KOPT-K1 (cell line): ENCODE measurements at regions not wholly inside any gene's neighbourhood (a gene's known extent, or its start where the extent isn't known, plus 50 kb on each side); places are given as distances from the start of the nearest gene placed in this dataset.

Experiments used
- H3K27ac ChIP-seq: fragments of 200-600 bp; sonication (generic); 2 replicates; pipeline ENCODE4 v1.5.1; 2016; ENCODE audit warnings: antibody characterized with exemption, mild to moderate bottlenecking, low read depth, low read length; ENCODE audit not compliant: poor library complexity, severe bottlenecking
- H3K36me3 ChIP-seq: fragments of 200-600 bp; sonication (generic); 2 replicates; pipeline ENCODE4 v1.5.1; 2017; ENCODE audit warnings: antibody characterized with exemption, mild to moderate bottlenecking, low read length, moderate library complexity; ENCODE audit not compliant: insufficient read depth
- H3K9me3 ChIP-seq: fragments of 200-600 bp; sonication (generic); 2 replicates; pipeline ENCODE4 v1.5.1; 2017; ENCODE audit warnings: antibody characterized with exemption, low read length, mild to moderate bottlenecking; ENCODE audit not compliant: insufficient read depth, poor library complexity, severe bottlenecking

DNA sequence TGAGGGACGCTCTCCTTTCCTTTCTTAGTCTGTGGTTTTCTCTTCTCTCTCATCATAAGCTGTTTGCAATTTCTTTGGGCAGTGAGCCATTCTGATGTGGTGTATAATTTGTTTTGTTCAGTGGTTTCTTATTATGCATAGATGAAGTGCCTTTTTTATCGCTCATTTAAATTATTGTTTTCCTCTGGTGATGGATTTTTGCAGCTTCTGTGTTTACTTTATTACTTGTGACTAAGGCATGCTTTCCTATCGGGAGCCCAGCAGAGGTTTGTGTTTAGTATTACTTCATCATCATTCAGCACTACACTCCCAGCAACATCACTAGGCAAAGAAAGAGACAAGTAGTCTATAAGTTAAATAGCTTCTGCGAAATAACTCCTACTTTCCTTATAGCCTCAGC lies 586.6 kb upstream of the NOVA1 start:
- H3K9me3 ChIP-seq = no peaks in the 10 kb centered on the region
- H3K36me3 ChIP-seq = no peaks in the 10 kb centered on the region
- H3K27ac ChIP-seq = no peak overlapping the region

DNA sequence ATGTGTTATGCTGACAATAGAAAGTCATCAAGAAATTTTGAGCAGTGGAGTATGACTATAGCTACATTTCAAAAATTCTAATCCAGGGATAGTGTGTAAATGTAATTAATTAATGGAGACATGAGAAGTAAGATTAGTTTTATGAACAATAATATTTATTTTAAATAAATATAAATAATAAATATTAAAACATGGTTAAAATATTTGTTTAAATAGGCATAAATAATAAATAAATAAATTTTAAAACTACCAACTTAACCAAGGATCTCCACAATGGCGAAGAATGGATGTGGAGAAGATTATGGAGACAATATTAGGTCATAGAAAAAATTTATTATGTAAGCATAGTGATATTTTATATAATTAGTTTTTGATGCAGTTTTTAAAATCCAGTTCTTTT lies 588.2 kb upstream of the NOVA1 start:
- H3K9me3 ChIP-seq = no peaks in the 10 kb centered on the region
- H3K27ac ChIP-seq = no peak overlapping the region

DNA sequence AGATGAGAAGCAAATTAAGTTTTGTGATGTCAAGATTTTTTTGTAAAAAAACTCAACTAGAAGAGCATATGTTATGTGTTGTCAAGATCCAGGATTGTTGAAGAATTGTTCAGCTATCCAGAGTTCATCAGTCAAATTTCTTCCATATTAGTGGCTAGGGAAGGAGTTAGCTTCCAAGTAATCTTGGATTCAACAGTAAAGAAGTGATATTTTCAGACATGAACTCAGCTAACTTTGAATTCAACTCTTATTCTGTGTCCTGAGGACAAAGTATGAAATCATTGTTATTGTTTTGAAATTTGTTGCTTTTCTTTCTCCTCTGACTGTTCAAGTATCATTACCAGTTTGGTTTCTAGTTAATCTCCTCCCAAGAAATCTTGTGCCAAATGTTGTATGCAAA lies 589.3 kb upstream of the NOVA1 start:
- Histone ChIP-seq H3K36me3 (no peaks in the 10 kb centered on the region), H3K9me3 (no peaks in the 10 kb centered on the region), H3K27ac (no peak overlapping the region)

More for the DNA sequence above, 588.2 kb upstream of the NOVA1 start:
- H3K36me3 ChIP-seq = no peaks in the 10 kb centered on the region

DNA sequence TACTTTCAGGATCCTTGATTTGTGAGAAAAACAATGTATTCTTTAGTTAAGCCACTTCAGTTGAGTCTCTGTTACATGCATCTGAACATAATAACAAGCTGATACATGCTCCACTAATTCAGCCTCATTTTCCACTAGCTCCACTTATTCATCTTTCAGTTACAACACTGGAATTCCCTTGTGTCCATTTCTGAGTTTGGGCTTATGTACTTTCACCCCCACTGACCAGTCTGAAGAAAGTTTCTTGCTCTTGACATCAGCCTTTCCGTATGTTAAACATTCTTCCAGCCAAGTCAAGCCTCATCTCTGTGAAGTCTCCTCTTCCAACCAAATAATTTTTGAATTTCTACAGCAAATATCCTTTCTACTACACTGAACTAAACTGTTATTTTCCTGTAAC lies 592.5 kb upstream of the NOVA1 start:
- H3K36me3 ChIP-seq = no peaks in the 10 kb centered on the region
- no peak overlapping the region for H3K27ac ChIP-seq
- no peaks in the 10 kb centered on the region for H3K9me3 ChIP-seq

DNA sequence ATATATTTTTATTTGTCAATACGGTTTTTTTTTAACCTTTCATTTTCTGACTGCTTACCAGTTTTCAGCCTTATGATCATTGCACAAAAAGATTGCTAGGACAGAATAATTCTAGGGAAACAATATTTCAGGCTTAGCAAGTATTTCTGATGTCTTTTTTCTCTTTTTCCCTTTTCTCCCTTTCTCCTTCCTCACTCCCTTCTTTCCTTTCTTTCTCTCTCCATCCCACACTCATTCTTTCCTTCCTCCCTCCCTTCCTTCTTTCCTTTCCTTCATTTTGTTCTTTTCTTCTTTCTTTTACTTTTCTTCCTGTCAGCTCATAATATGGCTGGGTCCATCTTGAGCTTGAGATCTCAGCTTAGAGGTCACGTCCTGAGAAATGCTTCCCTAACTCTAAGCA lies 601.4 kb upstream of the NOVA1 start:
- H3K9me3 ChIP-seq = no peaks in the 10 kb centered on the region
- H3K27ac ChIP-seq = no peak overlapping the region
- H3K36me3 ChIP-seq = no peaks in the 10 kb centered on the region

DNA sequence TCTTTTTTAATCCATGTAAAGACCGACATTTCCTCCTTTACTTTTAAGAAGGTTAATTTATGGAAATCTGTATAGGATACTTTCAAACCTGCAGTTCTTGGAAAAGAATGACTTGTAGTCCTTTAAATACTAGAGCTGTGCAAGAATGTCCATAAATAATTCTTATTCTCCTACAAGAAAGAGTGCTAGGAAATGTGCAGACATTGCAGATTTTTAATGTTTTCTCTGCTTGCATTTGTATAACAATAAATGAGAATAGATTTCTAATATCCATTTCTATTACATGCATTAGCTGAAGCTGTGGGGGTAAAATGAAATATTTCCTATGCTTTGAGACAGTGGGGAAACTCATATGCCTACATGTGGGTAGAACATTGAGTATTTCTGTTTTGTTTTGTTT lies 607.2 kb upstream of the NOVA1 start:
- H3K27ac ChIP-seq = no peak overlapping the region
- no peaks in the 10 kb centered on the region for H3K9me3 ChIP-seq
- H3K36me3 ChIP-seq = no peaks in the 10 kb centered on the region

DNA sequence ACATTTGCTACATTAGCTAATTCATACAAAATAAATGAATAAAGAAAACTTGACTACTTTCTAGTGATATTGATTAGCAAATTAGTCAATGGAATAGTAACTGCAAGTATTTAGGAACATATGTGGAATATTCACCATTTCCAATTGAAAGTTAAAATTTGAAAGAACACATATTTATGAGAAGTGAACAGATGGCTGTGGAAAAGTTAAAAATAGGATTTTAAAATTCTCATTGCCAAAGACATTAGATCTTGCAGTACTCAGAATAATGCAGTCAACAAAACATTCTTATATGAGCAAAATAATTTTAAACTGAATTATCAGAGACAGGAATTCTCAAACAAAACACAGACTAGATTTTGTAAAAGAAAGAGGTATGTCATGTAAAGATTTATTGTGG lies 613.9 kb upstream of the NOVA1 start:
- Histone ChIP-seq H3K27ac (no peak overlapping the region), H3K9me3 (no peaks in the 10 kb centered on the region)

DNA sequence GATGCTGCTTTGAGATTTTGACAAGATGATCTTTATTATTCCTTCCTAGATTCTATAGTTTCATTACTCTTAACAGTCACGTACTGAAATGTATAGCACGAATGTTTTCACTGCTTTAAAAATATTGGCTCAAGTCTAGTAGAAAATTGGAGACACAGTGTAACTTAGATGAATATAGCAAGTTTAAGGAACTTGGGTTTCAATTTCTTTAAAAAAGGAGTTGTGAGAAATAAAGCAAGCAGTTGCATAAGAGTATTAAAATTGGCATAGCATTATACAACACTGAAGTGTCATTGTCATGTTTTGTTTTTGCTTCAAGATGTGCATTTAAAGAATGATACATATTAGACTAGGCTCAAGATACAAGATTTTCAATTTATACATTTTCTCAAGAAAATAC lies 624.8 kb upstream of the NOVA1 start:
- no peaks in the 10 kb centered on the region for H3K36me3 ChIP-seq
- peaks cover 5% of the 10 kb centered on the region for H3K9me3 ChIP-seq

More for the DNA sequence above, 613.9 kb upstream of the NOVA1 start:
- H3K36me3 ChIP-seq = no peaks in the 10 kb centered on the region

DNA sequence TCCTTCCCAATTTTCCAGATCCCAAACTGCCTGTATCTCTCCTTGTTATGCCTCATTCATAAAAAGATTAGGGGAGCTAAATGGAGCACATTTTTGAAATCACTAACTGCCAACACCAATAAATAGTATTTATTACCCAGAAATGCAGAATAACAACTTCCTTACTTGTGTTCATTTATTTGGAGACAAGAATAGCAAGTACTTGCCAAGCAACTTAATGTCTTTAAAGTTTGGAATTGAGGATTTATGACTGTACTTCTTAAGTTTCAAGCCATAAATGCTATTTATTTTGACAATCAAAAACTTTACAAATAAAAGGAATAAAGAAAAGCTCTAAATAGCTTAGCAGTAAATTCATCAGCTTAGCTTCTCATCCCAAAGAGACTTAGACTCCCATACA lies 626.1 kb upstream of the NOVA1 start:
- peaks cover 5% of the 10 kb centered on the region for H3K9me3 ChIP-seq
- H3K27ac ChIP-seq = no peak overlapping the region
- H3K36me3 ChIP-seq = no peaks in the 10 kb centered on the region

More for the DNA sequence above, 624.8 kb upstream of the NOVA1 start:
- no peak overlapping the region for H3K27ac ChIP-seq

DNA sequence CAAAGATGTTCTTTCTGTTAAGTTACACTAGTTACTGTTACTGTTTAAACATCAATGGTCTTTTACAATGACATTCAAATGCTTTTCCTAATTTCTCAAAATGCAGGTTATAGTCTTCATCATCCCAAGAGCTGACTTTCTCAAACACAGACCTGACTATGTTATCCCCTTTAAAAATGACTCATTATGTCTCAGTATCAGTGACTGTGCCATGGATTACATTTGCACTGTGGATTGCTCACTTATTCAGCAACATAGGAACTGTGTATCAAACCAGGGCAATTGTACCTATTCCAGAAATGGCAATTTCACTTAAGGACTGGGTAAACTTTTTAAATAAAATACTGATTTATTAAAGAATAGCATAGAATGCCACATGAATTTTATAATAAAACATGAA lies 630.2 kb upstream of the NOVA1 start:
- Histone ChIP-seq H3K9me3 (no peaks in the 10 kb centered on the region), H3K27ac (no peak overlapping the region), H3K36me3 (no peaks in the 10 kb centered on the region)

DNA sequence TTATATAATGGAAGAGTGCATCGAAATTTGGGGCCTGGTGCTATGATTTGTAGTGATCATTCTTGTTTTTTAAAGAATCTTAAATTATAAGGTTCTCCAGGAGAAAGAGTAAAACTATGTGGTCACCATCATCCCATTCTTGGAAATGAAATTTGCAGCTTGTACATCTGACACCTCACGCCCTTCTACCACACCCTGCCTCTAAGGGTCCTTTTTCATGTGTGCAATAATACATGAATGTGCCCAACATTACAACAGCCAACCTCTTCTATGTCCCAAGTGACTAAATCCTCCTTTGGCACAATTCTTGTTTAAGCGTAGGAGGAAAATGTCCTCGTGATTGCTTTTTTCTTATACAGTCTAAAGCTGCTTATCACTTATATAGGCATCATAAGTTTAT lies 636.5 kb upstream of the NOVA1 start:
- no peak overlapping the region for H3K27ac ChIP-seq
- H3K36me3 ChIP-seq = no peaks in the 10 kb centered on the region
- H3K9me3 ChIP-seq = no peaks in the 10 kb centered on the region

DNA sequence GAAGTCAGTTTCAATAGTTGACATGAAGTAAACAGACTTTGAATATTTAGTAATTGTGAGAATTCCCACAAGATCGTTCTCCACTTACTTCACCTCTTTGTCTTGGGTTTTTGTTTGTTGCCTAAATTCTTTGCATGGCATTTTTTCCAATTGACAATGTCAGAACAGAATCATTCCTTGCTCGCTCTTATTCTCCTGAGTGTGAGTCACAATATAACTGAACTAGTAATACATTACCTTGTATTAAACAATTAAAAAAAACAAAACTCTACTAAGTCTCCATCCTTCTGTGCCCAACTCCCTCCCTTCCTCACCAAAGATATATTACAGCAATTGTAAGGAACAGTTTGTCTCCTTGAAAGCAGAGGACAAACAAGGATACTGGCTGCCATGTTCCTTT lies 638.8 kb upstream of the NOVA1 start:
- H3K9me3 ChIP-seq = no peaks in the 10 kb centered on the region
- H3K36me3 ChIP-seq = no peaks in the 10 kb centered on the region
- no peak overlapping the region for H3K27ac ChIP-seq

DNA sequence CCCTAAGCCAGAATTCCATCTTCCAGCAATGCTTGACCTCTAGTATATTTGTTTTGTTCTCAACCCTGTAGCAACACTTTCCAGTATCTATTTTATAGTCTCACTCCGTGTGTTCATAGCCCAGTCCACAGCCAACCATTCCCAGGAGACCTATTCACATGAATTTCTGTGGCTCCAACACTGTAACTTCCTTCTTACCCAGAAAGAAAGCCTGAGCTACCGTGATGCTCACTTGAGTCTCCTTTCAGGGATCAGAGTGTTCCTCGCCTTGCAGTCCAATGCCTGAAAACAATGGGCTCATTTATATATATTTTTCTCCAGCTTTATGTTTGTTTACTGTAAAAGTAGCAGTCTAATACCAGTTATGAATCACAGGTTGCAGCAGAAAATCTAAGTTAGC lies 645.0 kb upstream of the NOVA1 start:
- Histone ChIP-seq H3K9me3 (no peaks in the 10 kb centered on the region), H3K36me3 (no peaks in the 10 kb centered on the region), H3K27ac (no peak overlapping the region)

DNA sequence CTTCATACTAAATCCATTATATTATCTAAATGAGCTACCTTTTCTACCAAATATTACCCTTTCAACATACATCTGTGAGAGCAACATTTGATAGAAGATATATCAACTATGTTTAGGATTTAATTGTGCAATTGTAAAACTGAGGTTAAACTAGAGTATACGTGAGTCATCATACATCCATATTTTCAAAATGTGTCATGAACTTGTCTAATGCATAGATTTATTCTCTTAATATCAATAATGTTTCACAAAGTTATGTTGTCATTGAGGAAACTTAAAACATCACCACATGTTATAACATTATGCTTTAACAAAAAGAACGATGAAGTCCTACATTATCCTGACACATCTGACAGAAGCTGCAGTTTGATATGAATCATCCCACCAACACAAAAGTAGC lies 645.5 kb upstream of the NOVA1 start:
- Histone ChIP-seq H3K9me3 (no peaks in the 10 kb centered on the region), H3K27ac (no peak overlapping the region), H3K36me3 (no peaks in the 10 kb centered on the region)

DNA sequence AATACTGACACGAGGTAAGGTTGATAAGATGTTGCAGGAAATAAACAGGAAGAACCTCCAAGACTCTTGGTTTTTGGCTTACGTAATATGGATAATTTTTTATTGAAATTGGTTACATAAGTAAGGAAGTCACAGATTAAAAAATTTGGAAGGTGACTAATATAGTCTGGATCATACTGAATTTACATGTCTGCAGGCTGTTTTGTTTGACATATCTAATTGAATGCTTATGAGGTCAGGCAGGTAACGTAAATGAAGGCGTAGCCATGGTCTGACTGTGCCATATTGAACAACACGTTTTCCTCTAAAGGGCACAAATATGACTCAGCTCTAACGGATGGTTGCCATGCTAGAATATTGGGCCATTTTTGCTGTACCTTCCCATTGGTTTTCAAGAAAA lies 648.1 kb upstream of the NOVA1 start:
- Histone ChIP-seq H3K27ac (no peak overlapping the region), H3K9me3 (no peaks in the 10 kb centered on the region), H3K36me3 (no peaks in the 10 kb centered on the region)

DNA sequence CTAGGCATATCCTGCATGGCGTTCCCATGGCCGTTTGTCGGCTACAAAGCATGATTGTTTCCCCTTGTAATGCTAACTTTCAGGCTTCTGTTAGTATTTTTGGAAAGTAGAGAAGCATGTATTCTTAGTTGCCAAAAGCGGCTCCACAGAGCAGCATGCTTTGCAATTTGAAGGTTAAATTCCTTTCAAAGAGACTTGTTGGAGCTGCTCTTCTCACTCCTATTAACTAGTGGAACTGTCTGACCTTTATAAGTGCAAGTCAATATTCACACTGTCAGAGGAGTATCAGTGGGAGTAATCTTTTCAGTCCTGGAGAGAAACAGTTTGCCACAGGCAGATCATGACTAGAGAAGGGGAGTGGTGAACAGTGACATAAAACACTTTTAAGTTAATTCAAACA lies 656.1 kb upstream of the NOVA1 start:
- no peaks in the 10 kb centered on the region for H3K36me3 ChIP-seq
- H3K27ac ChIP-seq = no peak overlapping the region
- no peaks in the 10 kb centered on the region for H3K9me3 ChIP-seq

DNA sequence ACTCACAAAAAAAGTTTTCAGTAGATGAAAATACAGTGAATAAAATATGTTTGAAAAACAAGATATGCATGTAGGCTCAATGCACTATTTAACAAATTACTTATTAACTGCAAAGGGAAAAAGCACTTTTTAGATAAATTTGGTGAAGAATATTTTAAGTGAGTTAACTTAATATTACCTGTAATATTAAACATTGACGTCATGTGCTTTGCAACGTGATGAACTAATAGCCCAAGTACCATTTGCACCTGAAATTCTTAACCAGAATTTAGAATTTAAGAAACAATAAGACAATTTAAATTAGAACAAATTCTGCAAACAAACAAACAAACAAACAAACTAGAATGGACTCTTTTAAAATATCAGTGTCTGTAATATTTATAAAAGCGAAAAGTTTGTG lies 659.0 kb upstream of the NOVA1 start:
- H3K36me3 ChIP-seq = no peaks in the 10 kb centered on the region
- H3K27ac ChIP-seq = no peak overlapping the region
- no peaks in the 10 kb centered on the region for H3K9me3 ChIP-seq
